NCI-H2081 treated with DMSO at 0.1 percent for 48 hours (cell line): ENCODE measurements at regions not wholly inside any gene's neighbourhood (a gene's known extent, or its start where the extent isn't known, plus 50 kb on each side); places are given as distances from the start of the nearest gene placed in this dataset.
"Not testable (repeated sequence)": the region's sequence is repeated elsewhere in the genome, so short reads cannot be mapped to it uniquely, and the experiment has no call there.

Source experiments
- DNase-seq: peaks from one replicate; lab custom pipeline; 2025; lab: John Stamatoyannopoulos, UW

- DNase-seq: not testable (repeated sequence)
Observed at GRCh38 chr14:38062223-38062622, 145.5 kb upstream of the SSTR1 start.

GRCh38 chr14:38063711-38064320 is 143.9 kb upstream of the SSTR1 start:
- no peak for DNase-seq

- no peak for DNase-seq
Observed at GRCh38 chr14:38065106-38065762, 142.5 kb upstream of the SSTR1 start.

GRCh38 chr14:38070061-38070588 is 137.6 kb upstream of the SSTR1 start:
- no peak for DNase-seq

GRCh38 chr14:38073641-38074040 is 134.1 kb upstream of the SSTR1 start:
- DNase-seq: no peak

- DNase-seq: no peak
Observed at GRCh38 chr14:38074081-38074480, 133.6 kb upstream of the SSTR1 start.

GRCh38 chr14:38074754-38075153 is 132.9 kb upstream of the SSTR1 start:
- no peak for DNase-seq

GRCh38 chr14:38078393-38078792 is 129.3 kb upstream of the SSTR1 start:
- DNase-seq: no peak

- DNase-seq: no peak
Observed at GRCh38 chr14:38079268-38079667, 128.4 kb upstream of the SSTR1 start.

- no peak for DNase-seq
Observed at GRCh38 chr14:38079886-38080285, 127.8 kb upstream of the SSTR1 start.

- no peak for DNase-seq
Observed at GRCh38 chr14:38080696-38081095, 127.0 kb upstream of the SSTR1 start.

GRCh38 chr14:38083039-38083438 is 124.7 kb upstream of the SSTR1 start:
- DNase-seq: no peak

GRCh38 chr14:38089123-38089522 is 118.6 kb upstream of the SSTR1 start:
- no peak for DNase-seq

- DNase-seq: no peak
Observed at GRCh38 chr14:38090506-38090905, 117.2 kb upstream of the SSTR1 start.

GRCh38 chr14:38098074-38098836 is 109.4 kb upstream of the SSTR1 start:
- no peak for DNase-seq

- DNase-seq: no peak
Observed at GRCh38 chr14:38101679-38102078, 106.0 kb upstream of the SSTR1 start.

- DNase-seq: no peak
Observed at GRCh38 chr14:38103542-38104225, 104.0 kb upstream of the SSTR1 start.

GRCh38 chr14:38105106-38105702 is 102.5 kb upstream of the SSTR1 start:
- no peak for DNase-seq

- DNase-seq: no peak
Observed at GRCh38 chr14:38107216-38107631, 100.5 kb upstream of the SSTR1 start.

- no peak for DNase-seq
Observed at GRCh38 chr14:38108681-38109080, 99.0 kb upstream of the SSTR1 start.

- no peak for DNase-seq
Observed at GRCh38 chr14:38110258-38110657, 97.4 kb upstream of the SSTR1 start.

GRCh38 chr14:38111046-38111445 is 96.7 kb upstream of the SSTR1 start:
- no peak for DNase-seq
